H1 (cell line): ENCODE measurements at regions not wholly inside any gene's neighbourhood (a gene's known extent, or its start where the extent isn't known, plus 50 kb on each side); places are given as distances from the start of the nearest gene placed in this dataset.

Experiments
- CTCF ChIA-PET: fragments of 300-600 bp; sonication (Branson Sonifier 250); formaldehyde crosslinking; loops from one replicate; lab custom pipeline; 2021; ENCODE audit not compliant: partially characterized antibody; lab: Charles Lee
- POLR2A ChIA-PET: fragments of 300-600 bp; sonication (Branson Sonifier 250); formaldehyde crosslinking; loops from one replicate; lab custom pipeline; 2021; ENCODE audit warnings: inconsistent platforms; ENCODE audit not compliant: partially characterized antibody; lab: Charles Lee
- DNase-seq, 2 experiments: peaks; one replicate each; pipeline versions ENCODE4 v3.0.0 to v3.0.0-alpha.2; 2010 to 2022; ENCODE audit warnings: low spot score in 2 of 2, low read depth in 1 of 2, mixed read lengths in 1 of 2
- FAIRE-seq: peaks from 2 replicates; lab custom pipeline; 2011; peaks lifted over from hg19 to GRCh38; lab: Jason Lieb, UNC
- H2AFZ ChIP-seq: 2 replicates; pipeline ENCODE4 v1.8.1; 2012; ENCODE audit warnings: low read length, inconsistent platforms
- H2AK5ac ChIP-seq: 2 replicates; pipeline ENCODE4 v1.6.1; 2013; ENCODE audit warnings: low read depth, low read length
- H2BK120ac ChIP-seq: replicated peaks from 2 replicates; pipeline ENCODE3; 2013; ENCODE audit warnings: low read depth, low read length, inconsistent platforms
- H2BK12ac ChIP-seq: 2 replicates; pipeline ENCODE4 v1.6.1; 2013; ENCODE audit warnings: low read depth, low read length
- H2BK15ac ChIP-seq: 2 replicates; pipeline ENCODE4 v1.6.1; 2013; ENCODE audit warnings: low read length
- H2BK20ac ChIP-seq: 2 replicates; pipeline ENCODE4 v1.6.1; 2013; ENCODE audit warnings: low read length
- H2BK5ac ChIP-seq: 2 replicates; pipeline ENCODE4 v1.6.1; 2013; ENCODE audit warnings: low read depth, low read length
- H3K14ac ChIP-seq: 2 replicates; pipeline ENCODE4 v1.6.1; 2013; ENCODE audit warnings: inconsistent platforms; ENCODE audit not compliant: insufficient read length
- H3K18ac ChIP-seq: 2 replicates; pipeline ENCODE4 v1.6.1; 2013; ENCODE audit warnings: low read length; ENCODE audit errors: extremely low read depth
- H3K23ac ChIP-seq: 2 replicates; pipeline ENCODE4 v1.6.1; 2013; ENCODE audit warnings: inconsistent platforms; ENCODE audit not compliant: insufficient read length
- H3K23me2 ChIP-seq: 2 replicates; pipeline ENCODE4 v1.6.1; 2013; ENCODE audit warnings: low read depth, low read length
- H3K27ac ChIP-seq: 2 replicates; pipeline ENCODE4 v1.6.1; 2011; ENCODE audit warnings: low read depth, low read length, inconsistent platforms
- H3K27me3 ChIP-seq, 4 experiments: replicated peaks in 1 of 4; 1 replicate in 1 of 4; 2 replicates in 3 of 4; pipeline versions ENCODE4 v1.6.1 to v1.8.1; 2011 to 2013; ENCODE audit warnings: low read length in 3 of 4, mild to moderate bottlenecking in 3 of 4, inconsistent platforms in 2 of 4, mixed read lengths in 2 of 4, moderate library complexity in 1 of 4; ENCODE audit not compliant: control insufficient read depth in 3 of 4, insufficient read depth in 3 of 4; ENCODE audit errors: extremely low read depth in 1 of 4
- H3K36me3 ChIP-seq, 4 experiments: 2 replicates each; pipeline versions ENCODE4 v1.6.1 to v1.8.1; 2011 to 2013; ENCODE audit warnings: mild to moderate bottlenecking in 4 of 4, low read length in 3 of 4, moderate library complexity in 2 of 4, control low read depth in 1 of 4, inconsistent platforms in 1 of 4; ENCODE audit not compliant: insufficient read depth in 4 of 4, control insufficient read depth in 2 of 4
- H3K4ac ChIP-seq: replicated peaks from 2 replicates; pipeline ENCODE3; 2013; ENCODE audit warnings: low read length, low read depth, mixed read lengths, inconsistent platforms; ENCODE audit not compliant: insufficient read length
- H3K4me1 ChIP-seq, 4 experiments: replicated peaks in 1 of 4; 1 replicate in 1 of 4; 2 replicates in 3 of 4; pipeline versions ENCODE4 v1.6.1 to v1.8.1; 2011 to 2013; ENCODE audit warnings: low read length in 3 of 4, inconsistent platforms in 2 of 4, mixed read lengths in 1 of 4; ENCODE audit not compliant: insufficient read depth in 4 of 4, control insufficient read depth in 3 of 4
- H3K4me2 ChIP-seq, 2 experiments: 2 replicates each; pipeline versions ENCODE4 v1.6.1 to v1.8.1; 2011 to 2013; ENCODE audit warnings: low read depth in 2 of 2, low read length in 2 of 2, control low read depth in 1 of 2, inconsistent platforms in 1 of 2, mild to moderate bottlenecking in 1 of 2; ENCODE audit not compliant: insufficient read depth in 1 of 2
- H3K4me3 ChIP-seq, 4 experiments: fragments of 200-600, 300-600 bp in 1 of 4; sonication (generic), shearing (Covaris generic), sonication (Bioruptor Twin) in 1 of 4; 2 replicates each; pipeline versions ENCODE4 v1.5.1 to v1.8.1; 2011 to 2016; ENCODE audit warnings: low read length in 4 of 4, low read depth in 3 of 4, control low read depth in 2 of 4, inconsistent platforms in 2 of 4, mild to moderate bottlenecking in 2 of 4, mixed read lengths in 1 of 4, moderate library complexity in 1 of 4; ENCODE audit not compliant: insufficient read depth in 2 of 4; ENCODE audit errors: extremely low read depth in 1 of 4
- H3K56ac ChIP-seq: replicated peaks from 2 replicates; pipeline ENCODE3; 2013; ENCODE audit warnings: low read depth, mild to moderate bottlenecking, mixed read lengths, low read length, inconsistent platforms; ENCODE audit not compliant: insufficient read length
- H3K79me1 ChIP-seq: 2 replicates; pipeline ENCODE4 v1.6.1; 2013; ENCODE audit warnings: low read depth, low read length, control low read depth
- H3K79me2 ChIP-seq, 2 experiments: 2 replicates each; pipeline versions ENCODE4 v1.6.1 to v1.8.1; 2012 to 2013; ENCODE audit warnings: low read length in 2 of 2, mild to moderate bottlenecking in 2 of 2, inconsistent platforms in 1 of 2; ENCODE audit not compliant: insufficient read depth in 2 of 2, control insufficient read depth in 1 of 2
- H3K9ac ChIP-seq, 4 experiments: replicated peaks in 1 of 4; 1 replicate in 1 of 4; 2 replicates in 3 of 4; pipeline versions ENCODE4 v1.6.1 to v1.8.1; 2011 to 2013; ENCODE audit warnings: low read depth in 3 of 4, low read length in 3 of 4, control low read depth in 2 of 4, mild to moderate bottlenecking in 2 of 4, moderate library complexity in 2 of 4, inconsistent platforms in 1 of 4; ENCODE audit errors: extremely low read depth in 1 of 4
- H3K9me3 ChIP-seq, 2 experiments: 2 replicates each; pipeline versions ENCODE4 v1.6.1 to v1.8.1; 2012 to 2013; ENCODE audit warnings: mild to moderate bottlenecking in 2 of 2, moderate library complexity in 2 of 2, control low read depth in 1 of 2, inconsistent platforms in 1 of 2, low read depth in 1 of 2, low read length in 1 of 2, mixed read lengths in 1 of 2; ENCODE audit not compliant: insufficient read depth in 2 of 2
- H4K20me1 ChIP-seq, 2 experiments: replicated peaks in 1 of 2; 2 replicates each; pipeline versions ENCODE3 to v1.8.1; 2011 to 2013; ENCODE audit warnings: inconsistent platforms in 2 of 2, low read length in 2 of 2, mild to moderate bottlenecking in 1 of 2; ENCODE audit not compliant: insufficient read depth in 2 of 2, control insufficient read depth in 1 of 2
- H4K5ac ChIP-seq: 2 replicates; pipeline ENCODE4 v1.6.1; 2013; ENCODE audit warnings: low read length, low read depth, mixed read lengths, inconsistent platforms; ENCODE audit not compliant: insufficient read length
- H4K8ac ChIP-seq: 2 replicates; pipeline ENCODE4 v1.8.0; 2013; ENCODE audit warnings: mild to moderate bottlenecking, moderate library complexity, low read length, inconsistent platforms; ENCODE audit not compliant: insufficient read depth; ENCODE audit errors: extremely low read depth
- H4K91ac ChIP-seq: replicated peaks from 2 replicates; pipeline ENCODE3; 2013; ENCODE audit warnings: low read length, mixed read lengths, inconsistent platforms; ENCODE audit not compliant: insufficient read length
- CBX5 ChIP-seq: fragments of 300-800, 300-1000 bp; sonication (generic); IDR thresholded peaks from 2 replicates; pipeline ENCODE4 v1.7.1; 2016; ENCODE audit warnings: antibody characterized with exemption, low read length, low read depth
- MAFK ChIP-seq: IDR thresholded peaks from 2 replicates; pipeline ENCODE4 v1.6.1; 2012; ENCODE audit warnings: low read depth, mild to moderate bottlenecking, improper control_type of control experiment, low read length
- POLR2A ChIP-seq, 2 experiments: IDR thresholded peaks; 1 replicate in 1 of 2; 2 replicates in 1 of 2; pipeline ENCODE4 v1.6.1; 2011; ENCODE audit warnings: low read depth in 2 of 2, low read length in 2 of 2, mild to moderate bottlenecking in 2 of 2; ENCODE audit errors: control extremely low read depth in 1 of 2
- SAP30 ChIP-seq: fragments of 300-600 bp; sonication (generic); IDR thresholded peaks from 2 replicates; pipeline ENCODE4 v1.7.1; 2012; ENCODE audit warnings: low read length, moderate library complexity, mild to moderate bottlenecking, inconsistent platforms; ENCODE audit not compliant: insufficient read depth, insufficient replicate concordance
- TBP ChIP-seq: IDR thresholded peaks from 2 replicates; pipeline ENCODE4 v1.6.1; 2011; ENCODE audit warnings: low read depth, low read length, improper control_type of control experiment
- WGBS, 2 experiments: shearing (Covaris generic) in 1 of 2; methylation state at CpG; one replicate each; pipeline versions ENCODE4 v1.1.6 to v1.1.7; 2013 to 2015; ENCODE audit warnings: low lambda C conversion rate in 2 of 2, mixed read lengths in 2 of 2, inconsistent platforms in 1 of 2, low coverage in 1 of 2, missing lambda C conversion rate in 1 of 2; ENCODE audit not compliant: insufficient replicate concordance in 2 of 2, insufficient coverage in 1 of 2, insufficient read length in 1 of 2; ENCODE audit errors: extremely low coverage in 1 of 2, missing lambda C conversion rate in 1 of 2; 5-methylcytosine and 5-hydroxymethylcytosine counted together

GRCh38 chr16:9665851-9666271, 516.4 kb downstream of the GRIN2A start:
- Histone ChIP-seq H4K5ac (no peak overlapping the region), H2AFZ (no peak overlapping the region), H3K9ac (no peak overlapping the region), H3K23me2 (no peaks in the 10 kb centered on the region), H4K20me1 (peaks cover 0 to 11% of the 10 kb centered on the region in 2 experiments), H3K4me3 (no peak overlapping the region), H2BK12ac (no peak overlapping the region), H3K27ac (no peak overlapping the region), H3K4me1 (peaks cover 0 to 17% (median 5%) of the 10 kb centered on the region in 4 experiments; a peak in 5 of 7 replicates), H3K4ac (no peak overlapping the region), H3K27me3 (no peaks in the 10 kb centered on the region; a peak in 1 of 7 replicates), H2BK120ac (no peak overlapping the region), H2AK5ac (no peak overlapping the region), H3K79me1 (no peaks in the 10 kb centered on the region; the same call in 1 of the 2 replicates), H2BK20ac (no peak overlapping the region), H4K91ac (no peak overlapping the region), H3K23ac (no peak overlapping the region), H2BK5ac (0 out of 2 replicates have a peak overlapping the region, but pooled peaks have one; percentile 20), H3K79me2 (peaks cover 0 to 20% of the 10 kb centered on the region in 2 experiments; a peak in 2 of 4 replicates), H3K4me2 (no peak overlapping the region), H3K14ac (no peak overlapping the region), H2BK15ac (no peak overlapping the region), H3K18ac (no peak overlapping the region), H4K8ac (no peak overlapping the region), H3K56ac (no peak overlapping the region), H3K36me3 (peaks cover 3 to 72% (median 47%) of the 10 kb centered on the region in 4 experiments; a peak in 7 of 8 replicates), H3K9me3 (no peaks in the 10 kb centered on the region)
- ChIA-PET POLR2A (interaction anchor here (0.6 to 8.8 kb wide), 7 partner anchors 9 to 284 kb away, joined by 3 to 82 read pairs (median 3); no protein-coding TSS in a partner anchor), CTCF (interaction anchor here (0.6 to 3.2 kb wide), 10 partner anchors 9 to 475 kb away, joined by 3 to 15 read pairs (median 3); no protein-coding TSS in a partner anchor)
- 92% methylated on average over 5 of the region's 5 CpGs; no CpG with 5 or more reads in 1 of the 2 experiments for WGBS, 2 experiments
- DNase-seq (no peak), FAIRE-seq (no peak)
- TF ChIP-seq POLR2A (IDR thresholded peaks at IDR 0.05; ENCODE audit: control extremely low read depth in 1 of 2, low read depth in 2 of 2, low read length in 2 of 2) (peak; percentile 61 to 70), SAP30 (no peak), MAFK (no peak), TBP (no peak), CBX5 (no peak)
